Mucosa of descending colon (tissue), 3 donors: ENCODE measurements at regions not wholly inside any gene's neighbourhood (a gene's known extent, or its start where the extent isn't known, plus 50 kb on each side); places are given as distances from the start of the nearest gene placed in this dataset.

Experiments
- ATAC-seq: fragments of 200-7000 bp; cut with Tn5 transposase; one replicate; pipeline ENCODE4 v1.9.1; 2020; ENCODE audit warnings: mild to moderate bottlenecking, moderate library complexity
- DNase-seq, 3 donors: peaks; one replicate each; pipeline ENCODE4 v3.0.0-alpha.2; 2020
- H3K36me3 ChIP-seq: fragments of 200-600 bp; one replicate; pipeline ENCODE4 v1.8.0; 2021; ENCODE audit warnings: low read depth, mild to moderate bottlenecking
- H3K4me1 ChIP-seq: fragments of 200-600 bp; one replicate; pipeline ENCODE4 v1.8.0; 2021; ENCODE audit warnings: low read depth, mild to moderate bottlenecking
- H3K4me3 ChIP-seq: fragments of 200-600 bp; one replicate; pipeline ENCODE4 v1.8.0; 2021; ENCODE audit warnings: mild to moderate bottlenecking
- H3K9me3 ChIP-seq: fragments of 200-600 bp; one replicate; pipeline ENCODE4 v1.8.0; 2021; ENCODE audit warnings: mild to moderate bottlenecking
- intact Hi-C, 2 donors: fragments of 100-400 bp; cut with DNase I in 1 of 2; cut with micrococcal nuclease in 1 of 2; formaldehyde crosslinking; loops; one replicate each; pipeline versions ENCODE4 v1.11.0 to v1.11.1; 2022; cut with DNase I, micrococcal nuclease
- TF ChIP-seq, protein P1 (sequence below): fragments of 200-600 bp; IDR thresholded peaks from one replicate; pipeline ENCODE4 v1.8.0; 2022; ENCODE audit warnings: antibody characterized with exemption, mild to moderate bottlenecking
- donor health status: DM: no; HTN: no; CAD: no; lungs with moderate emphysema.
- donor health status: DM: no; HTN: no; CAD: no.
- donor health status: DM: no; HTN: yes; CAD: no.

GRCh38 chr2:13001408-13001807, 284.7 kb downstream of the TRIB2 start:
- H3K9me3 ChIP-seq: no peaks in the 10 kb centered on the region
- intact Hi-C loops: loop anchor here in 1 of 2 donors (10.0 kb wide), 2 partner anchors 1137 to 1177 kb away; no protein-coding TSS in a partner anchor
- no peak overlapping the region for H3K4me3 ChIP-seq
- no peak for DNase-seq
- no peak for ATAC-seq
- TF ChIP-seq, protein P1, sequence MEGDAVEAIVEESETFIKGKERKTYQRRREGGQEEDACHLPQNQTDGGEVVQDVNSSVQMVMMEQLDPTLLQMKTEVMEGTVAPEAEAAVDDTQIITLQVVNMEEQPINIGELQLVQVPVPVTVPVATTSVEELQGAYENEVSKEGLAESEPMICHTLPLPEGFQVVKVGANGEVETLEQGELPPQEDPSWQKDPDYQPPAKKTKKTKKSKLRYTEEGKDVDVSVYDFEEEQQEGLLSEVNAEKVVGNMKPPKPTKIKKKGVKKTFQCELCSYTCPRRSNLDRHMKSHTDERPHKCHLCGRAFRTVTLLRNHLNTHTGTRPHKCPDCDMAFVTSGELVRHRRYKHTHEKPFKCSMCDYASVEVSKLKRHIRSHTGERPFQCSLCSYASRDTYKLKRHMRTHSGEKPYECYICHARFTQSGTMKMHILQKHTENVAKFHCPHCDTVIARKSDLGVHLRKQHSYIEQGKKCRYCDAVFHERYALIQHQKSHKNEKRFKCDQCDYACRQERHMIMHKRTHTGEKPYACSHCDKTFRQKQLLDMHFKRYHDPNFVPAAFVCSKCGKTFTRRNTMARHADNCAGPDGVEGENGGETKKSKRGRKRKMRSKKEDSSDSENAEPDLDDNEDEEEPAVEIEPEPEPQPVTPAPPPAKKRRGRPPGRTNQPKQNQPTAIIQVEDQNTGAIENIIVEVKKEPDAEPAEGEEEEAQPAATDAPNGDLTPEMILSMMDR: no peak
- no peaks in the 10 kb centered on the region for H3K4me1 ChIP-seq
- H3K36me3 ChIP-seq: no peaks in the 10 kb centered on the region

DNA sequence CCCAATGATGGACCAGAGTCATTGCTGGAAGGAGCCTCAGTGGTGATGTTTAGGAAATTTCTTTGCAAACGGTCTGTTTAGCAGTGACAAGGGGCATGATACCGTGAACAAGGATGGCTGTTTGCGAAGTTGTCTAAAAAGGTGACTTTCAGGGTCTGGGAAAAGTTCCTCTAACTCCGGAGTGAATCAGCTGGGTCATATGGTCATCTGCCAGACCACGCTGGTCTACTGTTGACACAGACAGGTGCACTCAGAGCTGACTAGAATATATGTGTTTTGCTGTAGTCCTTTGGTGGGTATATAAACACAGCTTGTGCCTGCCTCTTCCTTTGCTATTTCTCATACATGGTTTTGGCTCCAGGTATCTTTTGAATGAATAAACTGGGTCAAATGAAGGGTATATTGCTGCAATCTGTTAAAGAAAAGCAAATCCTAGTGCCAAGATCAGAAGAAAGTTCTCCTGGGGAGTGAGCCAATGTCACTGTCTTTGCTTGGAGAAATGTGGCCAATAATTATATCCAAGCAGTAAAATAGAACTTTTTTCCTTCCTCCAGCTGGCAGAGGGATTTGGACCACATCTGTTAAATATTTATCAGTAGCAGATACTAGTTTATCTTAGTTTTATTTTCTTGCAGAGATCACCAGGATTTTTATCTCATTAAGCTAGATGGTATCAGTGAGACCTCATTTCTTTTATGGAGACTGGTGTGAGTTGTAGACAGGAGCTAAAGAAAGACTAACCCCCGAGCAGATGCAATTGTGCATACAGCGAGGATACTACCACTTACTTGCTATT, 286.0 kb downstream of the TRIB2 start:
- TF ChIP-seq, protein P1: no peak
- H3K4me1 ChIP-seq: no peaks in the 10 kb centered on the region
- ATAC-seq (no peak), DNase-seq (no peak)
- intact Hi-C loops: loop anchor here in 1 of 2 donors (10.0 kb wide), 2 partner anchors 1138 to 1178 kb away; no protein-coding TSS in a partner anchor
- H3K36me3 ChIP-seq: no peaks in the 10 kb centered on the region
- no peaks in the 10 kb centered on the region for H3K9me3 ChIP-seq
- no peak overlapping the region for H3K4me3 ChIP-seq

GRCh38 chr2:13003500-13003899, 286.8 kb downstream of the TRIB2 start:
- intact Hi-C loops: loop anchor here in 1 of 2 donors (10.0 kb wide), 2 partner anchors 1139 to 1179 kb away; no protein-coding TSS in a partner anchor
- Histone ChIP-seq H3K4me3 (no peak overlapping the region), H3K36me3 (no peaks in the 10 kb centered on the region), H3K9me3 (no peaks in the 10 kb centered on the region), H3K4me1 (no peaks in the 10 kb centered on the region)
- no peak for DNase-seq
- TF ChIP-seq, protein P1: no peak
- no peak for ATAC-seq

GRCh38 chr2:13005048-13005447, 288.3 kb downstream of the TRIB2 start:
- DNase-seq (no peak), ATAC-seq (no peak)
- Histone ChIP-seq H3K9me3 (no peaks in the 10 kb centered on the region), H3K4me1 (no peaks in the 10 kb centered on the region), H3K4me3 (no peak overlapping the region), H3K36me3 (no peaks in the 10 kb centered on the region)
- intact Hi-C loops: loop anchor here in 1 of 2 donors (10.0 kb wide), 2 partner anchors 1140 to 1180 kb away; no protein-coding TSS in a partner anchor
- TF ChIP-seq, protein P1: no peak

- TF ChIP-seq, protein P1: no peak
- no peak overlapping the region for H3K4me3 ChIP-seq
- H3K9me3 ChIP-seq: no peaks in the 10 kb centered on the region
- no peaks in the 10 kb centered on the region for H3K36me3 ChIP-seq
- no peak for ATAC-seq
- no peaks in the 10 kb centered on the region for H3K4me1 ChIP-seq
- intact Hi-C loops: loop anchor here (2.0 to 10.0 kb wide), 3 partner anchors 1141 to 1181 kb away; no protein-coding TSS in a partner anchor
- no peak for DNase-seq
Observed at GRCh38 chr2:13005761-13006335, 289.1 kb downstream of the TRIB2 start.
